ENCODE measurements at regions not wholly inside any gene's neighbourhood (a gene's known extent, or its start where the extent isn't known, plus 50 kb on each side); places are given as distances from the start of the nearest gene placed in this dataset.
"Not testable (repeated sequence)": the region's sequence is repeated elsewhere in the genome, so short reads cannot be mapped to it uniquely, and the experiment has no call there.

DNA sequence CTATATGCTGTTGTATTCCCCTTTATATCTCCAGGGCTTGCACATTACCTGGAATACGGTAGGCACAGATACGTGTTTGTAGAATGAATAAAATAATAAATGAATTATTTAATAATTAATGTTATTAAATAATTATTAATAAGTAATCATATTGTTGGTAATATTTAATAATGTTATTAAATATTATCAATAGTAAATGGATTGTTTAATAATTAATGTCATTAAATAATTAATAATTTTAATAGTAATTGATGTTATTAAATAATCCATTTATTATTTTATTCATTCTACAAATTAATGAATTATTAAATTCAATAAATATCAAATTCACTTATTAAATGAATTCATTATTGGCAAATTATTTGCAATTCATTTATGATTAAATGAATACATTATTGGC is 175.1 kb downstream of the MATN1 start:
- no peak for TF ChIP-seq TAF1 (IDR thresholded peaks at IDR 0.05; ENCODE audit: borderline replicate concordance, low read depth, low read length)
- TF ChIP-seq POLR2A (IDR thresholded peaks at IDR 0.05; ENCODE audit: low read depth, low read length): no peak
- no peak for TF ChIP-seq POLR2AphosphoS5 (IDR thresholded peaks at IDR 0.05; ENCODE audit: low read depth, low read length)
- FAIRE-seq: no peak
- DNase-seq (ENCODE audit: insufficient read length): no peak

DNA sequence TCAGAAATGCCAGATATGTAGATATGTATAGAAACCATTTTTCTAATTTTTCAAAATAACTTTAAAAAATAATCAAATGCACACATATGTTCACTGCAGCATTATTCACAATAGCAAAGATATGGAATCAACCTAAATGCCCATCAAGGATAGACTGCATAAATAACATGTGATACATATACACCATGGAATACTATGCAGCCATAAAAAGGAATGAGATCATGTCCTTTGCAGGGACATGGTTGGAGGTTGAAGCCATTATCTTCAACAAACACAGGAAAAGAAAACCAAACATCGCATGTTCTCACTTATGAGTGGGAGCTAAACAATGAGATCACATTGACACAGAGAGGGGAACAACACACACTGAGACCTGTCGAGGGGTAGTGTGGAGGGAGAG is 176.1 kb downstream of the MATN1 start:
- FAIRE-seq; DNase-seq (ENCODE audit: insufficient read length): not testable (repeated sequence)

GRCh38 chr1:30545365-30545764 is 178.0 kb downstream of the MATN1 start:
- FAIRE-seq: no peak
- DNase-seq (ENCODE audit: insufficient read length): no peak

DNA sequence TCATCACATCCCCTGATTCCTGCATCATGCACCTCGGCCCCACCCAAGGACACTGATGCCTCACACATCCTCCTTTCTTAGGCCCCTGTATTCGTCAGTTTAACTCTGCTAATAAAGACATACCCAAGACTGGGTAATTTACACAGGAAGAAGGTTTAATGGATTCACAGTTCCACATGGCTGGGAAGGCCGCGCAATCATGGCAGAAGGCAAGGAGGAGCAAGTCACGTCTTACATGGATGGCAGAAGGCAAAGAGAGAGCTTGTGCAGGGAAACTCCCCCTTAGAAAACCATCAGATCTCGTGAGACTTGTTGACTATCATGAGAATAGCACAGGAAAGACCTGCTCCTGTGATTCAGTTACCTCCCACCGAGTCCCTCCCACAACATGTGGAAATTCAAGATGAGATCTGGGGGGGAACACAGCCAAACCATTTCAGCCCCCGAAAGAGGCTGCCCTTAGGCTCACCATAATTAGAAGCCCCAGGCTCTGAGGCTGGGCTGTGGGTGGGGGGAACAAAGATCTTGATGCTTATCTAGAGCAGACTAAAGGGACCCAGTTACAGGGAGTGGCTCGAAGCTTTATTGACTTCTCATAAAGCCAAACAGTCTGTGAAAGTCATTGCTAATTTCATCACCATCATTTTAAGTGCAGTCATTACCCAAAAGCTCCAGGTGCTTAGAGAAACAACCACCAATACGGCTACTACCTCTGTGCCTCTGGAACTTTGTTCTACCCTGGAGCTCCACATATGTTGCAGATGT is 181.5 kb downstream of the MATN1 start:
- TF ChIP-seq POLR2A (IDR thresholded peaks at IDR 0.05; ENCODE audit: low read depth, low read length) (no peak), POLR2AphosphoS5 (IDR thresholded peaks at IDR 0.05; ENCODE audit: low read depth, low read length) (no peak), TAF1 (IDR thresholded peaks at IDR 0.05; ENCODE audit: borderline replicate concordance, low read depth, low read length) (no peak)
- no peak for FAIRE-seq
- no peak for DNase-seq (ENCODE audit: insufficient read length)

More at GRCh38 chr1:30545365-30545764, 178.0 kb downstream of the MATN1 start:
- TF ChIP-seq TAF1 (IDR thresholded peaks at IDR 0.05; ENCODE audit: borderline replicate concordance, low read depth, low read length) (no peak), POLR2AphosphoS5 (IDR thresholded peaks at IDR 0.05; ENCODE audit: low read depth, low read length) (no peak), POLR2A (IDR thresholded peaks at IDR 0.05; ENCODE audit: low read depth, low read length) (no peak)

- DNase-seq (ENCODE audit: insufficient read length) (no peak), FAIRE-seq (no peak)
- TF ChIP-seq POLR2AphosphoS5 (IDR thresholded peaks at IDR 0.05; ENCODE audit: low read depth, low read length): no peak
- no peak for TF ChIP-seq POLR2A (IDR thresholded peaks at IDR 0.05; ENCODE audit: low read depth, low read length)
- no peak for TF ChIP-seq TAF1 (IDR thresholded peaks at IDR 0.05; ENCODE audit: borderline replicate concordance, low read depth, low read length)
Measured at GRCh38 chr1:30540611-30541192, 182.7 kb downstream of the MATN1 start.

DNA sequence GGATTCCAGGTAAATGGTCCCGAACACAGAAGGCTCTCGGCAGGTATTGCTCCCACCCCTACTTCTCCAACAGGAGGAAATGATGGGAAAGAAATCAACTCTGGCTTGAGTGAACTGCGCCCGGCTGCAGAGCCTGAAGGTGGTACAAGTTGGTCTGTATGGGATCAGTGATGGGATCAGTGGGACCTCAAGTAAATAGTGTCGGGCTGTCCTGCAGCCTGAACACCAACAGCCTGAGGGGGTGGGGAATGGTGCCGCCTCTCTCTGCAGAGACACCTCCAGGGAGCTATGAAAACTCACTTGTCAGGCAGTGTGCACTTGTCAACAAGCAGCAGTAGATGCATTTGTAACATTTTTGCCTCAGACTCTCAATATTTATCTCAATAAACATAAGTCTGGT is 183.5 kb downstream of the MATN1 start:
- DNase-seq (ENCODE audit: insufficient read length): no peak
- TF ChIP-seq POLR2A (IDR thresholded peaks at IDR 0.05; ENCODE audit: low read depth, low read length) (no peak), TAF1 (IDR thresholded peaks at IDR 0.05; ENCODE audit: borderline replicate concordance, low read depth, low read length) (no peak), POLR2AphosphoS5 (IDR thresholded peaks at IDR 0.05; ENCODE audit: low read depth, low read length) (no peak)
- FAIRE-seq: no peak

GRCh38 chr1:30538993-30539867 is 184.2 kb downstream of the MATN1 start:
- TF ChIP-seq POLR2AphosphoS5 (IDR thresholded peaks at IDR 0.05; ENCODE audit: low read depth, low read length) (no peak), TAF1 (IDR thresholded peaks at IDR 0.05; ENCODE audit: borderline replicate concordance, low read depth, low read length) (no peak), POLR2A (IDR thresholded peaks at IDR 0.05; ENCODE audit: low read depth, low read length) (no peak)
- DNase-seq (ENCODE audit: insufficient read length) (no peak), FAIRE-seq (no peak)

DNA sequence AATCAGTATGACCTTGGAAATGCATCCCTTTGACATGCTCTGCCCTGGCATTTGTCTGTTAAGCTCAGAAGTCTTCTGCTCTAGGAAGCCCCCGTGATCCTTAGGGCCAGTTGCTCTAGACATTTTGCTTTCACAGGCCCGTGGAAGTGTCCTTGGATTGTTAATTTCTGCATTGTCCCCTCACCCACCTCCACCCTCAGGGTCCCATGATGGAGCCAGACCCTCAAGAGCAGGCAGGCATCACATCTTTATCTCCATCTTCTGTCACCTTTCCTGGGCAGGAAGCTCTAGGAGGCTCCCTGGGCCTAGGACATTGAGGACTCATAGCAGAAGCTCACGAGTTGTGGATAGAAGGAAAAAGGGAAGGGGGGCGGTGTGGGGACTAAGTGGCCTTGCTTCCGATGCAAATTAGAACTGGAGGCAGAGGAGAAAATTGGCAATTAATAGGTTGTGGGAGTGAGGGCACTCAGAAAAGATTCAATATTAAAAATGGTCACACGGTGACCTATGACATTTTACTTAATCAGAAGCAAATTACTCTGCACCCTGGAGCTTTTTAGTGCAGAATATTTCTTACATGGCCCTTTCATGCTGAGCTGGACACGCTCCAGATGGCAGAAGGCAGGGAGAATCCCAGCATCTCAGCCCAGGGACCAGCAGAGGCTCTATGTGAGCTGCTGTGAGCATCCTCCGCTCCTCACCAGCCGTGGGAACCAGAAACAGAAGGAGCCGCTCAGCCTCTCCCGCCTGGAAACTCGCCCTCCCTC is 185.0 kb downstream of the MATN1 start:
- TF ChIP-seq TAF1 (IDR thresholded peaks at IDR 0.05; ENCODE audit: borderline replicate concordance, low read depth, low read length) (no peak), POLR2A (IDR thresholded peaks at IDR 0.05; ENCODE audit: low read depth, low read length) (no peak), POLR2AphosphoS5 (IDR thresholded peaks at IDR 0.05; ENCODE audit: low read depth, low read length) (no peak)
- no peak for DNase-seq (ENCODE audit: insufficient read length)
- FAIRE-seq: no peak

DNA sequence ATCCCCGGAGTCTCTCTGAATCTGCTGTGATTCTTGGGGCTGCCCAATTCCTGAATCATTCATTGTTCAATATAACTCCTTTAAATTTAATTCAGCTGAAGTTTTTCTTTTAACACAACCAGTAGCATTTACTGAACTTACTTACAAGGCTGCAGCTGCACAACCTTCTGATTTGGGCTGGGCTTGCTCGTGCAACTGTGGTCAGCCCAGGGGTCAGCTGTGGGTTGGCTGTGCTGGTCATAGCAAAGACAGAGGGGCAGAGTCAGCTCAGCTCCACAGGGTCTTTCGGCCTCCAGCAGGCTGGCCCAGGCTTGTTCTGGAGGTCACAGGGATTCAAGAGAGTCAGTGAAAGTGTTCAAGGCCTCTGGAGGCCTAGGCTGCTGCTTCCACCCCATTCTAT is 186.1 kb downstream of the MATN1 start:
- FAIRE-seq: no peak
- no peak for TF ChIP-seq TAF1 (IDR thresholded peaks at IDR 0.05; ENCODE audit: borderline replicate concordance, low read depth, low read length)

GRCh38 chr1:30536530-30536929 is 186.9 kb downstream of the MATN1 start:
- FAIRE-seq: no peak
- DNase-seq (ENCODE audit: insufficient read length): no peak
- TF ChIP-seq POLR2AphosphoS5 (IDR thresholded peaks at IDR 0.05; ENCODE audit: low read depth, low read length) (no peak), POLR2A (IDR thresholded peaks at IDR 0.05; ENCODE audit: low read depth, low read length) (no peak)

More for the DNA sequence above, 186.1 kb downstream of the MATN1 start:
- no peak for DNase-seq (ENCODE audit: insufficient read length)

- FAIRE-seq (no peak), DNase-seq (ENCODE audit: insufficient read length) (no peak)
- TF ChIP-seq POLR2A (IDR thresholded peaks at IDR 0.05; ENCODE audit: low read depth, low read length): no peak
- TF ChIP-seq POLR2AphosphoS5 (IDR thresholded peaks at IDR 0.05; ENCODE audit: low read depth, low read length): no peak
- TF ChIP-seq TAF1 (IDR thresholded peaks at IDR 0.05; ENCODE audit: borderline replicate concordance, low read depth, low read length): no peak
Measured at GRCh38 chr1:30535595-30536325, 187.6 kb downstream of the MATN1 start.
